ENCODE measurements at regions not wholly inside any gene's neighbourhood (a gene's known extent, or its start where the extent isn't known, plus 50 kb on each side); places are given as distances from the start of the nearest gene placed in this dataset.

GRCh38 chr9:134538856-134539566 is 102.6 kb upstream of the COL5A1 start:
- no peak for TF ChIP-seq POLR2A (IDR thresholded peaks at IDR 0.05)
- TF ChIP-seq, protein P1, sequence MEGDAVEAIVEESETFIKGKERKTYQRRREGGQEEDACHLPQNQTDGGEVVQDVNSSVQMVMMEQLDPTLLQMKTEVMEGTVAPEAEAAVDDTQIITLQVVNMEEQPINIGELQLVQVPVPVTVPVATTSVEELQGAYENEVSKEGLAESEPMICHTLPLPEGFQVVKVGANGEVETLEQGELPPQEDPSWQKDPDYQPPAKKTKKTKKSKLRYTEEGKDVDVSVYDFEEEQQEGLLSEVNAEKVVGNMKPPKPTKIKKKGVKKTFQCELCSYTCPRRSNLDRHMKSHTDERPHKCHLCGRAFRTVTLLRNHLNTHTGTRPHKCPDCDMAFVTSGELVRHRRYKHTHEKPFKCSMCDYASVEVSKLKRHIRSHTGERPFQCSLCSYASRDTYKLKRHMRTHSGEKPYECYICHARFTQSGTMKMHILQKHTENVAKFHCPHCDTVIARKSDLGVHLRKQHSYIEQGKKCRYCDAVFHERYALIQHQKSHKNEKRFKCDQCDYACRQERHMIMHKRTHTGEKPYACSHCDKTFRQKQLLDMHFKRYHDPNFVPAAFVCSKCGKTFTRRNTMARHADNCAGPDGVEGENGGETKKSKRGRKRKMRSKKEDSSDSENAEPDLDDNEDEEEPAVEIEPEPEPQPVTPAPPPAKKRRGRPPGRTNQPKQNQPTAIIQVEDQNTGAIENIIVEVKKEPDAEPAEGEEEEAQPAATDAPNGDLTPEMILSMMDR (IDR thresholded peaks at IDR 0.05): no peak

Measured in ovary (tissue), 3 donors.